ENCODE measurements at regions not wholly inside any gene's neighbourhood (a gene's known extent, or its start where the extent isn't known, plus 50 kb on each side); places are given as distances from the start of the nearest gene placed in this dataset.

DNA sequence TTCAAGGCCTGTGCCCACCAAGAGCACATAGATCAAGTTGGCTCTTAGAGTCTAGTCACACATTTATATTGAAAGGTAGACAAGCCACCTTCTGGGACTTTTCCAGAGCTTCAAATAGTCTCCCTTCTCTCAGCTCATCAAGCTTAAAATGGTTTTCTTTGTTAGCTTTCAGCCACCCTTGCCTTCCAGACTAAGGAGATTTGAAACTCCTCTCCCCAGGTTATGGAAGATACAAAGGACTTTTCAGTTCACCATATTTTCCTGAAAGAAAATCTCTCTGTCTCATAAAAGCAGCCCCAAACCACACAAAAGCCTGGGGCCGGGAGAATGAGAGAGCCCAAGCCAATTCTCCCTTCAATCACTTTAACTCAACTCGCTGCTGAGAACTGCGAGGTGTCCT, 134.1 kb downstream of the ZC3H11B start:
- no peak for TF ChIP-seq POLR2A (IDR thresholded peaks at IDR 0.05)
- no peak for TF ChIP-seq EP300 (IDR thresholded peaks at IDR 0.05)
- TF ChIP-seq POLR2AphosphoS5 (IDR thresholded peaks at IDR 0.05): no peak
- no peak for TF ChIP-seq CTCF (IDR thresholded peaks at IDR 0.05)
- DNase-seq: no peak

DNA sequence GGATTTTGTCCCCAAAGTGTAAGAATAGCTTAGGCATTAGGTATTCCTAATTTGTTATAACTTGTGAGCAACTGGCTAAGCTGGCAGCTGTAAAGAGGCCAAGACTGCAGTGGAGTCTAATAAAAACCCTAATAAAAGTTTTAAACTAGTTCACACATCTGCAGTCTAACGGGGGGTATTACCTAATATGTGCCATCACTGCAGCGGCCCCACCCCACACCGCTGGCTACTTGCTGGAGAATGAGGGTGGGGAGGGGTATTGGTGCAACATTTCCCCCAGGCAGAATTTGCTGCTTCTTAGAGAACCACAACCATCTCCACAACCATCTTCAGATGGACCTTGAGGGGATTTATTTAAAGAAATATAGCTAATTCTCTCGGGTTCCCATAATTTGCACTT, 135.0 kb downstream of the ZC3H11B start:
- Histone ChIP-seq H3K4me1 (peaks cover 0 to 12% (median 10%) of the 10 kb centered on the region in 4 donors), H3K36me3 (no peaks in the 10 kb centered on the region), H3K27ac (peak overlapping the region in 1 of 4 donors; percentile 25), H3K27me3 (no peaks in the 10 kb centered on the region), H3K4me3 (no peak overlapping the region), H3K9me3 (no peaks in the 10 kb centered on the region)
- intact Hi-C loops (cut with DNase I): no loop called here
- DNase-seq: no peak
- WGBS, 2 donors: 55 to 66% methylated on average over 4 of the region's 4 CpGs
- no peak for TF ChIP-seq POLR2AphosphoS5 (IDR thresholded peaks at IDR 0.05)
- no peak for TF ChIP-seq EP300 (IDR thresholded peaks at IDR 0.05)
- TF ChIP-seq POLR2A (IDR thresholded peaks at IDR 0.05): no peak
- no peak for TF ChIP-seq CTCF (IDR thresholded peaks at IDR 0.05)

More for the DNA sequence above, 134.1 kb downstream of the ZC3H11B start:
- Histone ChIP-seq H3K4me1 (peaks cover 0 to 12% (median 10%) of the 10 kb centered on the region in 4 donors), H3K4me3 (no peak overlapping the region), H3K36me3 (no peaks in the 10 kb centered on the region), H3K9me3 (no peaks in the 10 kb centered on the region), H3K27ac (no peak overlapping the region), H3K27me3 (no peaks in the 10 kb centered on the region)
- 69 to 79% methylated on average over 3 of the region's 3 CpGs for WGBS, 2 donors
- intact Hi-C loops (cut with DNase I): no loop called here

DNA sequence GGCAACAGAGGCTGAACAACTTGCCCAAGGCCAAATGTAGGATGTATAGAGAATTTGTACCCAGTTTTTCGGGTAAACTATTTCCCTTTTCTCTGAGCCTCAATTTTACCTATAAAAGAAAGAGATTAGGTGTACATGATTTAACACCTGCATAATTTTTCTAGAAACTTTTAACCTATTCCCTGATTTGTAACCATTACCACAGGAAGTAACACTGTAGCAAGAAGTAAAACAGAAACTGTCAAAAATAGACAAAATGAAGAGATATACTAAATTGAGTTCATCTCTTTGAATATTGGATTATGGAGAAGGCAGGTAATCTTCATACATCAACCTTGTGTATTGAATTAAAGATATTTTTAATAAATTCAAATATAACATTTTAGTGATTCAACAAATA, 136.2 kb downstream of the ZC3H11B start:
- Histone ChIP-seq H3K36me3 (no peaks in the 10 kb centered on the region), H3K4me1 (peaks cover 0 to 12% (median 10%) of the 10 kb centered on the region in 4 donors), H3K9me3 (no peaks in the 10 kb centered on the region), H3K27ac (no peak overlapping the region), H3K4me3 (no peak overlapping the region), H3K27me3 (no peaks in the 10 kb centered on the region)
- WGBS, 2 donors: 79 to 92% methylated on average over 1 of the region's 1 CpG
- TF ChIP-seq POLR2A (IDR thresholded peaks at IDR 0.05) (no peak), CTCF (IDR thresholded peaks at IDR 0.05) (no peak), EP300 (IDR thresholded peaks at IDR 0.05) (no peak), POLR2AphosphoS5 (IDR thresholded peaks at IDR 0.05) (no peak)
- DNase-seq: no peak
- intact Hi-C loops (cut with DNase I): no loop called here

- intact Hi-C loops (cut with DNase I): no loop called here
- Histone ChIP-seq H3K9me3 (no peaks in the 10 kb centered on the region), H3K27ac (no peak overlapping the region), H3K36me3 (no peaks in the 10 kb centered on the region), H3K4me1 (peaks cover 0 to 12% (median 10%) of the 10 kb centered on the region in 4 donors), H3K27me3 (no peaks in the 10 kb centered on the region), H3K4me3 (no peak overlapping the region)
- TF ChIP-seq POLR2AphosphoS5 (IDR thresholded peaks at IDR 0.05) (no peak), EP300 (IDR thresholded peaks at IDR 0.05) (no peak), POLR2A (IDR thresholded peaks at IDR 0.05) (no peak), CTCF (IDR thresholded peaks at IDR 0.05) (no peak)
- DNase-seq: no peak
- 53 to 69% methylated on average over 2 of the region's 2 CpGs for WGBS, 2 donors
Measured at GRCh38 chr1:219476116-219476515, 136.8 kb downstream of the ZC3H11B start.

GRCh38 chr1:219472596-219472995, 140.3 kb downstream of the ZC3H11B start:
- Histone ChIP-seq H3K9me3 (no peaks in the 10 kb centered on the region), H3K4me3 (no peak overlapping the region), H3K27ac (no peak overlapping the region), H3K36me3 (no peaks in the 10 kb centered on the region), H3K4me1 (peaks cover 0 to 6% (median 5%) of the 10 kb centered on the region in 4 donors), H3K27me3 (no peaks in the 10 kb centered on the region)
- DNase-seq: no peak
- intact Hi-C loops (cut with DNase I): no loop called here
- TF ChIP-seq POLR2AphosphoS5 (IDR thresholded peaks at IDR 0.05): no peak
- TF ChIP-seq CTCF (IDR thresholded peaks at IDR 0.05): no peak
- TF ChIP-seq EP300 (IDR thresholded peaks at IDR 0.05): no peak
- no peak for TF ChIP-seq POLR2A (IDR thresholded peaks at IDR 0.05)
- WGBS, 2 donors: 79 to 85% methylated on average over 2 of the region's 2 CpGs

Measured in sigmoid colon (tissue), 6 donors.